ENCODE measurements at regions not wholly inside any gene's neighbourhood (a gene's known extent, or its start where the extent isn't known, plus 50 kb on each side); places are given as distances from the start of the nearest gene placed in this dataset.
A peak's percentile ranks its signal among the peaks of the same experiment; 100 is the strongest.

DNA sequence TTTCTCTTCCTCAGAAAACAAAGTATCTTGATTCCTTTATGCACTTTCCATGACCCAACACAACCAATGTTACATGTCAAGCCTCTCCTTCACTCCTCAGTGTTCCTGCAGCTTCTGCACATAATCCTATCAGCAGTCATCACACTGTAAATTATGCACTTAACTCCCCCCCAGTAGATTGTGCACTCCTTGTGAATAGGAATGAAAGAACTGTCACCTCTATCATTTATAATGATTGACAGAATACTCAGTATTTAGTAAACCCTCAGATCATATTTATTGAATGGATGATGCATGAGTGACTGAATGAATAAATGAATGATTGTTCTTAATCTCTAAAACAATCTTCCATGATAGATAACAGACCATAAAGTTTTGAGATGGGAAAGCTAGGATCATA lies 253.3 kb downstream of the HS3ST1 start:
- H4K12ac ChIP-seq (ENCODE audit: low read depth, low read length), result no peak overlapping the region

DNA sequence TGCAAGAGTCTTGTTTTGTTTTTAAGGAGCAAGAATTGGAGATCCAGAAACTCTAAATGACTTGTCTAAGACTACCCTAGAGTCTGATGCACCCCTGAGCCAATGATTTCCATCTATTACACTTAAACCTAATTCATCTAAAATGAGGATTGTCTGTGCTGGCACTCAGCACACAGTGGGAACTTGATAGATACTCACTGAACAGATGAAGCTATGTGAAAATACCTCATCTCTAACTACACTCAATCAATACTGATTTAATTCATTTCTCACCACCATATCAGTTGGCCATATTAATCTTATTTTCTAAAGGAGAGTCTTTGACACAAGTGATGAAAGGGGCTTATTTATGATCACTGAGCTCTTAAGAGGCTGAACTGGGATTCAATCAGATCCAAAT lies 262.1 kb downstream of the HS3ST1 start:
- no peak overlapping the region for H3K14ac ChIP-seq (ENCODE audit: low read length)
- no peak overlapping the region for H3K4me3 ChIP-seq (ENCODE audit: low read depth, low read length)
- no peak overlapping the region for H3K18ac ChIP-seq (ENCODE audit: low read length)
- no peaks in the 10 kb centered on the region for H3K27me3 ChIP-seq (ENCODE audit: insufficient read depth, low read length)
- no peaks in the 10 kb centered on the region for H3K79me1 ChIP-seq (ENCODE audit: low read length)
- no peak overlapping the region for H4K8ac ChIP-seq (ENCODE audit: low read depth, low read length)
- H3K79me2 ChIP-seq (ENCODE audit: control insufficient read depth, insufficient read depth, low read length, poor library complexity), result no peaks in the 10 kb centered on the region
- H4K91ac ChIP-seq (ENCODE audit: low read depth, low read length), result no peak overlapping the region
- no peaks in the 10 kb centered on the region for H3K9me3 ChIP-seq (ENCODE audit: insufficient read depth, low read depth, low read length)
- H3K36me3 ChIP-seq (ENCODE audit: control insufficient read depth in 1 of 2, insufficient read depth in 2 of 2, low read length in 2 of 2), result no peaks in the 10 kb centered on the region
- no peak overlapping the region for H2BK5ac ChIP-seq (ENCODE audit: low read depth, low read length, poor library complexity)
- no peak overlapping the region for H2AFZ ChIP-seq (ENCODE audit: insufficient read depth, low read length, poor library complexity)
- H3K27ac ChIP-seq (ENCODE audit: low read depth, low read length), result no peak overlapping the region
- no peak overlapping the region for H4K12ac ChIP-seq (ENCODE audit: low read depth, low read length)
- H2AK5ac ChIP-seq (ENCODE audit: low read length), result no peak overlapping the region
- H3K23ac ChIP-seq (ENCODE audit: low read length), result no peak overlapping the region
- no peak overlapping the region for H3K9ac ChIP-seq (ENCODE audit: low read length)
- H2BK120ac ChIP-seq (ENCODE audit: insufficient read depth, low read length, poor library complexity), result no peak overlapping the region
- H3K4me2 ChIP-seq (ENCODE audit: low read length), result no peak overlapping the region
- DNase-seq, result no peak
- H2BK12ac ChIP-seq (ENCODE audit: low read length), result no peak overlapping the region
- no peak overlapping the region for H3K4ac ChIP-seq (ENCODE audit: low read depth, low read length)
- no peaks in the 10 kb centered on the region for H3K4me1 ChIP-seq (ENCODE audit: control insufficient read depth in 1 of 2, insufficient read depth in 2 of 2, low read length in 2 of 2)

More for the DNA sequence above, 253.3 kb downstream of the HS3ST1 start:
- Histone ChIP-seq H3K4me1 (ENCODE audit: control insufficient read depth in 1 of 2, insufficient read depth in 2 of 2, low read length in 2 of 2) (no peaks in the 10 kb centered on the region), H3K23ac (ENCODE audit: low read length) (no peak overlapping the region), H3K36me3 (ENCODE audit: control insufficient read depth in 1 of 2, insufficient read depth in 2 of 2, low read length in 2 of 2) (no peaks in the 10 kb centered on the region), H2AFZ (ENCODE audit: insufficient read depth, low read length, poor library complexity) (no peak overlapping the region), H2BK120ac (ENCODE audit: insufficient read depth, low read length, poor library complexity) (no peak overlapping the region), H4K91ac (ENCODE audit: low read depth, low read length) (no peak overlapping the region), H3K4me2 (ENCODE audit: low read length) (no peak overlapping the region), H3K79me1 (ENCODE audit: low read length) (no peaks in the 10 kb centered on the region), H3K4ac (ENCODE audit: low read depth, low read length) (no peak overlapping the region), H3K9ac (ENCODE audit: low read length) (no peak overlapping the region), H4K8ac (ENCODE audit: low read depth, low read length) (no peak overlapping the region), H3K14ac (ENCODE audit: low read length) (no peak overlapping the region), H2BK12ac (ENCODE audit: low read length) (no peak overlapping the region), H3K4me3 (ENCODE audit: low read depth, low read length) (no peak overlapping the region), H3K9me3 (ENCODE audit: insufficient read depth, low read depth, low read length) (no peaks in the 10 kb centered on the region), H2AK5ac (ENCODE audit: low read length) (no peak overlapping the region), H3K27me3 (ENCODE audit: insufficient read depth, low read length) (no peaks in the 10 kb centered on the region), H3K18ac (ENCODE audit: low read length) (no peak overlapping the region), H3K27ac (ENCODE audit: low read depth, low read length) (no peak overlapping the region), H3K79me2 (ENCODE audit: control insufficient read depth, insufficient read depth, low read length, poor library complexity) (no peaks in the 10 kb centered on the region), H2BK5ac (ENCODE audit: low read depth, low read length, poor library complexity) (no peak overlapping the region)
- DNase-seq, result no peak

DNA sequence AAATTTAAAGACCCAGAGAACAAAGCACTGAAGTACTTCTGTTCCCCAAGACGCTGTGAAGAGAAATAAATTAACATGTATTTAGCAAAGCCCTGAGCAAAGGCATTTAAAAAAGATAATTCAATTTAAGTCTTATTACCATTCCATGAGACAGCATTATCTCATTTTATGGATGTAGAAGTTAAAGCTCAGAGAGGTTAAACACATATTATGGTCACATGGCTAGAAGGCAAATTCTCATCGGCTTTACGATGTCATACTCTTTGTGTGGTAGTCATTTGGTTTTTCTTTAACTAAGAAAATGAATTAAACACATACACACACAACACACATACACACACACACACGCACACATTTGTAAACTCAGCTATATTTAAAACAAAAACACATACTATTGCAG lies 262.7 kb downstream of the HS3ST1 start:
- Histone ChIP-seq H3K79me1 (ENCODE audit: low read length) (no peaks in the 10 kb centered on the region), H2BK12ac (ENCODE audit: low read length) (no peak overlapping the region), H3K9ac (ENCODE audit: low read length) (no peak overlapping the region), H3K27ac (ENCODE audit: low read depth, low read length) (no peak overlapping the region), H4K8ac (ENCODE audit: low read depth, low read length) (no peak overlapping the region), H3K36me3 (ENCODE audit: control insufficient read depth in 1 of 2, insufficient read depth in 2 of 2, low read length in 2 of 2) (no peaks in the 10 kb centered on the region), H3K4me3 (ENCODE audit: low read depth, low read length) (no peak overlapping the region), H3K4me1 (ENCODE audit: control insufficient read depth in 1 of 2, insufficient read depth in 2 of 2, low read length in 2 of 2) (no peaks in the 10 kb centered on the region), H3K9me3 (ENCODE audit: insufficient read depth, low read depth, low read length) (no peaks in the 10 kb centered on the region), H3K27me3 (ENCODE audit: insufficient read depth, low read length) (no peaks in the 10 kb centered on the region), H4K12ac (ENCODE audit: low read depth, low read length) (no peak overlapping the region), H3K79me2 (ENCODE audit: control insufficient read depth, insufficient read depth, low read length, poor library complexity) (no peaks in the 10 kb centered on the region), H3K18ac (ENCODE audit: low read length) (no peak overlapping the region), H2AFZ (ENCODE audit: insufficient read depth, low read length, poor library complexity) (no peak overlapping the region), H2BK120ac (ENCODE audit: insufficient read depth, low read length, poor library complexity) (no peak overlapping the region), H3K4ac (ENCODE audit: low read depth, low read length) (no peak overlapping the region), H2BK5ac (ENCODE audit: low read depth, low read length, poor library complexity) (no peak overlapping the region), H2AK5ac (ENCODE audit: low read length) (no peak overlapping the region), H3K14ac (ENCODE audit: low read length) (no peak overlapping the region), H3K23ac (ENCODE audit: low read length) (no peak overlapping the region), H3K4me2 (ENCODE audit: low read length) (no peak overlapping the region), H4K91ac (ENCODE audit: low read depth, low read length) (no peak overlapping the region)
- DNase-seq, result no peak
- WGBS (ENCODE audit: extremely low coverage, insufficient coverage, insufficient read length), result no CpG with 5 or more reads among the region's 4 CpGs

DNA sequence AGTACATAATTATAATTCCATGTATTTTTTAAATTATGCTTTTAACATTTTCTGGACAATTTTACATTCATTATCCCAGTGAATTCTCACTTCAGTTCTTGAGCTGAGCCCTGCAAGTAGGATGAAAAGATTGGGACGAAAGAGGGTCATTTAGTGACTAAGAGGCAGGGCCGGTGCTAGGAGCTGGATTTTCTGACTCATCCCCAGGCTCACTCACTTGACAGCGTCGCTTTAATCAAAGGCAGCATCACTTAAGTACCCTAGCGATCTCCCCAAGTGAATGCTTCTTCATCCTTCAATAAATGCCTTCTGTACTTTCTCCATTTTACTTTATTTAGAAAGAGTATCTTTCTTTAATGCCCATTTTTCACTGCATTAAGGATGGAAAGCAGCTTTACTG lies 263.6 kb downstream of the HS3ST1 start:
- Histone ChIP-seq H3K4me1 (ENCODE audit: control insufficient read depth in 1 of 2, insufficient read depth in 2 of 2, low read length in 2 of 2) (no peaks in the 10 kb centered on the region), H3K9ac (ENCODE audit: low read length) (no peak overlapping the region), H2BK12ac (ENCODE audit: low read length) (no peak overlapping the region), H3K4me3 (ENCODE audit: low read depth, low read length) (no peak overlapping the region), H3K27ac (ENCODE audit: low read depth, low read length) (no peak overlapping the region), H4K12ac (ENCODE audit: low read depth, low read length) (no peak overlapping the region), H3K4ac (ENCODE audit: low read depth, low read length) (no peak overlapping the region), H4K8ac (ENCODE audit: low read depth, low read length) (no peak overlapping the region), H2AFZ (ENCODE audit: insufficient read depth, low read length, poor library complexity) (no peak overlapping the region), H3K36me3 (ENCODE audit: control insufficient read depth in 1 of 2, insufficient read depth in 2 of 2, low read length in 2 of 2) (no peaks in the 10 kb centered on the region), H3K23ac (ENCODE audit: low read length) (no peak overlapping the region), H2AK5ac (ENCODE audit: low read length) (no peak overlapping the region), H3K27me3 (ENCODE audit: insufficient read depth, low read length) (no peaks in the 10 kb centered on the region), H4K91ac (ENCODE audit: low read depth, low read length) (no peak overlapping the region), H3K79me1 (ENCODE audit: low read length) (no peaks in the 10 kb centered on the region), H3K79me2 (ENCODE audit: control insufficient read depth, insufficient read depth, low read length, poor library complexity) (no peaks in the 10 kb centered on the region), H3K4me2 (ENCODE audit: low read length) (no peak overlapping the region), H2BK120ac (ENCODE audit: insufficient read depth, low read length, poor library complexity) (no peak overlapping the region), H2BK5ac (ENCODE audit: low read depth, low read length, poor library complexity) (no peak overlapping the region), H3K9me3 (ENCODE audit: insufficient read depth, low read depth, low read length) (no peaks in the 10 kb centered on the region), H3K14ac (ENCODE audit: low read length) (no peak overlapping the region), H3K18ac (ENCODE audit: low read length) (no peak overlapping the region)
- no CpG with 5 or more reads among the region's 5 CpGs for WGBS (ENCODE audit: extremely low coverage, insufficient coverage, insufficient read length)
- peak; percentile 13 to 24 for DNase-seq

DNA sequence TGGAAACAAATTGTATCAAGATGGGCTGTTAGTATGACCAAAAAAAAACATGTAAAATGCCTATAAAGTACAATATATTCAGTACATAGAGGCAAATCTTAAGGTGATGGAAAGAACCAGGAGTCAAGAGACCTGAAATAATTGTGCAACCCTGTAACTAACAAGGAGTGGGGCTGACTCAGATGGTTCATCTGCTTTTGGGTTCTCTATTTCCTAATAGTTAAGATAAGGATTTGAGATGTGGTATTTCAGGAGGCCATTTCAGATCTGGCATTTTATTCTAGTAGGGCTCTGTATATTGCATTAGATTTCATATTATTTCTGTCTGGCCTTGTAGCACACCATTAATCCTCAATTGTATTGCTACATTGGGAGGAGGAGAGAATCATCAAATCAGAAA lies 268.4 kb downstream of the HS3ST1 start:
- Histone ChIP-seq H2BK12ac (ENCODE audit: low read length) (no peak overlapping the region), H3K9ac (ENCODE audit: low read length) (no peak overlapping the region), H3K4me3 (ENCODE audit: low read depth, low read length) (no peak overlapping the region), H3K27me3 (ENCODE audit: insufficient read depth, low read length) (no peaks in the 10 kb centered on the region), H3K79me2 (ENCODE audit: control insufficient read depth, insufficient read depth, low read length, poor library complexity) (no peaks in the 10 kb centered on the region), H3K4me2 (ENCODE audit: low read length) (no peak overlapping the region), H4K12ac (ENCODE audit: low read depth, low read length) (no peak overlapping the region), H3K4ac (ENCODE audit: low read depth, low read length) (no peak overlapping the region), H4K91ac (ENCODE audit: low read depth, low read length) (no peak overlapping the region), H2AFZ (ENCODE audit: insufficient read depth, low read length, poor library complexity) (no peak overlapping the region), H3K27ac (ENCODE audit: low read depth, low read length) (no peak overlapping the region), H3K14ac (ENCODE audit: low read length) (no peak overlapping the region), H3K23ac (ENCODE audit: low read length) (no peak overlapping the region), H3K4me1 (ENCODE audit: control insufficient read depth in 1 of 2, insufficient read depth in 2 of 2, low read length in 2 of 2) (no peaks in the 10 kb centered on the region), H4K8ac (ENCODE audit: low read depth, low read length) (no peak overlapping the region), H2BK5ac (ENCODE audit: low read depth, low read length, poor library complexity) (no peak overlapping the region), H3K18ac (ENCODE audit: low read length) (no peak overlapping the region), H3K79me1 (ENCODE audit: low read length) (no peaks in the 10 kb centered on the region), H2BK120ac (ENCODE audit: insufficient read depth, low read length, poor library complexity) (no peak overlapping the region), H2AK5ac (ENCODE audit: low read length) (no peak overlapping the region), H3K36me3 (ENCODE audit: control insufficient read depth in 1 of 2, insufficient read depth in 2 of 2, low read length in 2 of 2) (no peaks in the 10 kb centered on the region), H3K9me3 (ENCODE audit: insufficient read depth, low read depth, low read length) (no peaks in the 10 kb centered on the region)
- no peak for DNase-seq
